Osteoblast (primary cell): ENCODE measurements at regions not wholly inside any gene's neighbourhood (a gene's known extent, or its start where the extent isn't known, plus 50 kb on each side); places are given as distances from the start of the nearest gene placed in this dataset.

Experiments used
- DNase-seq: peaks from one replicate; pipeline ENCODE4 v3.0.0; 2011; ENCODE audit warnings: low spot score, mixed read lengths; ENCODE audit not compliant: insufficient read length; ENCODE audit errors: missing footprints
- H2AFZ ChIP-seq: 2 replicates; pipeline ENCODE4 v1.6.0; 2011; ENCODE audit warnings: mild to moderate bottlenecking, low read length
- H3K27ac ChIP-seq: 2 replicates; pipeline ENCODE4 v1.5.1; 2011; ENCODE audit warnings: mild to moderate bottlenecking, low read depth, low read length, moderate library complexity
- H3K27me3 ChIP-seq: 2 replicates; pipeline ENCODE4 v1.6.0; 2012; ENCODE audit warnings: mild to moderate bottlenecking, control low read depth, inconsistent platforms, low read length, moderate library complexity; ENCODE audit not compliant: insufficient read depth
- H3K36me3 ChIP-seq: 2 replicates; pipeline ENCODE4 v1.5.1; 2011; ENCODE audit warnings: mild to moderate bottlenecking, low read length, control low read depth, moderate library complexity; ENCODE audit not compliant: insufficient read depth
- H3K4me1 ChIP-seq: 2 replicates; pipeline ENCODE4 v1.5.1; 2011; ENCODE audit warnings: mild to moderate bottlenecking, low read length, control low read depth, moderate library complexity; ENCODE audit not compliant: insufficient read depth
- H3K4me2 ChIP-seq: 2 replicates; pipeline ENCODE4 v1.6.0; 2011; ENCODE audit warnings: mild to moderate bottlenecking, low read length; ENCODE audit not compliant: insufficient read depth
- H3K4me3 ChIP-seq: fragments of 200-600 bp; sonication (generic); 3 replicates; pipeline ENCODE4 v1.5.1; 2012; ENCODE audit warnings: mild to moderate bottlenecking, low read length, inconsistent platforms; ENCODE audit not compliant: insufficient read depth
- H3K79me2 ChIP-seq: 2 replicates; pipeline ENCODE4 v1.6.0; 2012; ENCODE audit warnings: mild to moderate bottlenecking, low read length, control low read depth, inconsistent platforms; ENCODE audit not compliant: insufficient read depth
- H3K9me3 ChIP-seq: 2 replicates; pipeline ENCODE4 v1.5.1; 2011; ENCODE audit warnings: low read depth, low read length, control low read depth
- H4K20me1 ChIP-seq: 2 replicates; pipeline ENCODE4 v1.6.0; 2012; ENCODE audit warnings: mild to moderate bottlenecking, low read length, control low read depth; ENCODE audit not compliant: insufficient read depth
- TF ChIP-seq, protein P1 (sequence below): IDR thresholded peaks from 2 replicates; pipeline ENCODE4 v1.5.1; 2011; ENCODE audit warnings: mild to moderate bottlenecking, low read depth, low read length, moderate library complexity; ENCODE audit errors: extremely low read depth

DNA sequence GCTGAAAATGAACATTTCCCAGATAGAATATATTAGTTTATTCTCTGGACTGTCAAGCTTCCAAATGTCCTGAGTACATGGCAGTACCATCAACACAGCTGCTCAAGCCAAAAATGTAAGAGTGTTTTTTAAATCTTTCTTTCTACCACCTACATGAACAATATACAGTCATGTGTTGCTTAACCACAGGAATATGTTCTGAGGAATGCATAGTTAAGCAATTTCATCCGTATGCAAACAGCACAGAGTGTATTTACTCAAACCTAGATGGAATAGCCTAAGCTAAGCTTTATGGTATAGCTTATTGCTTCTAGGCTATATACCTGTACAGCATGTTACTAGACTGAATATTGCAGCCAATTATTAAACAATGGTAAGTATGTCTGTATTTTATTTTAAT lies 561.9 kb upstream of the ADGRL4 start:
- Histone ChIP-seq H4K20me1 (no peaks in the 10 kb centered on the region), H3K4me2 (no peak overlapping the region), H3K27me3 (no peaks in the 10 kb centered on the region), H3K36me3 (no peaks in the 10 kb centered on the region), H3K79me2 (no peaks in the 10 kb centered on the region), H3K4me3 (no peak overlapping the region), H3K27ac (no peak overlapping the region), H3K4me1 (no peaks in the 10 kb centered on the region), H3K9me3 (peaks cover 2% of the 10 kb centered on the region), H2AFZ (no peak overlapping the region)
- TF ChIP-seq, protein P1, sequence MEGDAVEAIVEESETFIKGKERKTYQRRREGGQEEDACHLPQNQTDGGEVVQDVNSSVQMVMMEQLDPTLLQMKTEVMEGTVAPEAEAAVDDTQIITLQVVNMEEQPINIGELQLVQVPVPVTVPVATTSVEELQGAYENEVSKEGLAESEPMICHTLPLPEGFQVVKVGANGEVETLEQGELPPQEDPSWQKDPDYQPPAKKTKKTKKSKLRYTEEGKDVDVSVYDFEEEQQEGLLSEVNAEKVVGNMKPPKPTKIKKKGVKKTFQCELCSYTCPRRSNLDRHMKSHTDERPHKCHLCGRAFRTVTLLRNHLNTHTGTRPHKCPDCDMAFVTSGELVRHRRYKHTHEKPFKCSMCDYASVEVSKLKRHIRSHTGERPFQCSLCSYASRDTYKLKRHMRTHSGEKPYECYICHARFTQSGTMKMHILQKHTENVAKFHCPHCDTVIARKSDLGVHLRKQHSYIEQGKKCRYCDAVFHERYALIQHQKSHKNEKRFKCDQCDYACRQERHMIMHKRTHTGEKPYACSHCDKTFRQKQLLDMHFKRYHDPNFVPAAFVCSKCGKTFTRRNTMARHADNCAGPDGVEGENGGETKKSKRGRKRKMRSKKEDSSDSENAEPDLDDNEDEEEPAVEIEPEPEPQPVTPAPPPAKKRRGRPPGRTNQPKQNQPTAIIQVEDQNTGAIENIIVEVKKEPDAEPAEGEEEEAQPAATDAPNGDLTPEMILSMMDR, result no peak
- no peak for DNase-seq

DNA sequence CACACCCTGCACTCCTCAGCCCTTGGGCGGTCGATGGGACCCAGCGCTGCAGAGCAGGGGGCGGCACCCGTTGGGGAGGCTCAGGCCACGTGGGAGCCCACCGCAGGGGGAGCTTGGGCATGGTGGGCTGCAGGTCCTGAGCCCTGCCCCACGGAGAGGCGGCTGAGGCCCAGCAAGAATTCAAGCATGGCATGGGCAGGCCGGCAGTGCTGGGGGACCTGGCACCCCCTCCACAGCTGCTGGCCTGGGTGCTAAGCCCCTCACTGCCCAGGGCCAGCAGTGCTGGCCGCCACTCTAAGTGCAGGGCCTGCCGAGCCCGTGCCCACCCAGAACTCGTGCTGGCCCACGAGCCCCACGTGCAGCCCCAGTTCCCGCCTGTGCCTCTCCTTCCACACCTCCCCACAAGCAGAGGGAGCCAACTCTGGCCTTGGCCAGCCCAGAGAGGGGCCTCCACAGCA lies 555.0 kb upstream of the ADGRL4 start:
- Histone ChIP-seq H3K36me3 (no peaks in the 10 kb centered on the region), H3K9me3 (no peaks in the 10 kb centered on the region), H3K4me1 (no peaks in the 10 kb centered on the region), H3K27ac (no peak overlapping the region), H3K4me3 (no peak overlapping the region), H3K79me2 (no peaks in the 10 kb centered on the region), H3K27me3 (no peaks in the 10 kb centered on the region), H4K20me1 (no peaks in the 10 kb centered on the region), H3K4me2 (no peak overlapping the region), H2AFZ (no peak overlapping the region)
- TF ChIP-seq, protein P1, result no peak
- no peak for DNase-seq

DNA sequence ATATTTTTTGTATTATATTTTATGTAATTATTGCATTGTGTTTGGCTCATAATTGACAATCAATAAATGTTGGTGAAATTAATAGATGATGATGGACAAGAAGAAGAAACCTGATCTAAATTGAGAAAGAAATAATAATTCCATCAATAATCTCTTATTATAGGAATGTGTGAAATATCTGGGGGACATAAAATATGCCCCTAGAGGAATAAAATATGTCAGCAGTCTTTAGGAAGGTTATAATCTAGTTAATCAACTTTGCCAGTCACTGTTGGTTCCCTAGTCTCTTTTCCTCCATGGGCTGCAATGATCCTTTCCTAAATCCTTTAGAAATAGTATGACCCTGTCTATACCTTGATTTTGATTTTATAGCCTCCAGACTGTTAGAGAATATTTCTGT lies 549.7 kb upstream of the ADGRL4 start:
- Histone ChIP-seq H3K36me3 (no peaks in the 10 kb centered on the region), H3K4me1 (no peaks in the 10 kb centered on the region), H3K9me3 (no peaks in the 10 kb centered on the region), H3K27me3 (no peaks in the 10 kb centered on the region), H3K4me3 (no peak overlapping the region), H3K4me2 (no peak overlapping the region), H4K20me1 (no peaks in the 10 kb centered on the region), H3K79me2 (no peaks in the 10 kb centered on the region), H3K27ac (no peak overlapping the region), H2AFZ (no peak overlapping the region)
- no peak for DNase-seq
- TF ChIP-seq, protein P1, result no peak

DNA sequence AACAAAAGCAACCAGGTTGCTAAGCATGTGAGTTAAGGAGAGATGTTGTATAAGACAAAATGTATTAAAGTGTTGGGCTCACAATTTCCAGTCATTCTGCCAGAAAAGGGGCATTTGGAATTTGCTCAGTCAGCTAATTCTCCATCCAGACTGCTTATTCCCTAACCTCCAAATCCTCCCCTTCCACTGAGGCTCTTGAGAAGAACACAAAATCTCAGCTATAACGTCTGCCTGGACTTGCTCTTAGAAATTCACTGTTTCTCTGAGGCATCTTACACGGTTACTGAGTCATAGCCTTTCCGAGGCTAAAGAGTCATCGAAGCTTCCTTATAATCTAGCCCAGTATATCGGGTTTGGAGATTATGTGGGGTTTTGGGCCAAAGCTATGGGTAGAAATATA lies 548.2 kb upstream of the ADGRL4 start:
- Histone ChIP-seq H2AFZ (no peak overlapping the region), H3K4me1 (no peaks in the 10 kb centered on the region), H3K27ac (no peak overlapping the region), H3K4me2 (no peak overlapping the region), H3K9me3 (no peaks in the 10 kb centered on the region), H3K79me2 (no peaks in the 10 kb centered on the region), H3K36me3 (no peaks in the 10 kb centered on the region), H3K27me3 (no peaks in the 10 kb centered on the region), H4K20me1 (no peaks in the 10 kb centered on the region), H3K4me3 (no peak overlapping the region)
- TF ChIP-seq, protein P1, result no peak
- DNase-seq, result no peak
